Stimulated activated CD4-positive, alpha-beta T cell treated with anti-CD3 and anti-CD28 coated beads, Interleukin-1b, Interleukin-23, amount 100 ng/mL, for 24 hours (primary cell): ENCODE measurements at regions not wholly inside any gene's neighbourhood (a gene's known extent, or its start where the extent isn't known, plus 50 kb on each side); places are given as distances from the start of the nearest gene placed in this dataset.
"Not testable (repeated sequence)": the region's sequence is repeated elsewhere in the genome, so short reads cannot be mapped to it uniquely, and the experiment has no call there.

Experiments used
- DNase-seq, 4 experiments: peaks; one replicate each; pipeline ENCODE4 v3.0.0-alpha.2; 2020; ENCODE audit warnings: low read depth in 4 of 4, low spot score in 1 of 4

DNA sequence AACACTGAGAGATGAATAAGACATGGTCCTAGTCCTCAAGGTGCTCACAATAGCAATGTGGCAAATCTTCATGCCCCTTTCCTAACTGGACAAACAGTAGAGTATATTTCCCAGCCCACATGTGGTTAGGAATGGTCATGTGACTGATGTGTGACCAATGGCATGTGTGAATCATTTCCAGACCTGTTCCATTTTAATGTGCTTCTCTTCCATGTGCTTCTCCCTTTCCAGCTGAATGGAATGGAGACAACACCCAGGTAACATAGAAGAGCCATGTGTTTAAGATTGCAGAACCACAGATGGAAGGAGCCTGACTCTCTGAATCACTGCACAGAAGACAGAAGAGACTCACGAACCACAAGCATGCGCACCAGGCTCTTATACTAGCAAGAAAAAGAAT lies 409.9 kb upstream of the NFIA start:
- no peak for DNase-seq

- no peak for DNase-seq
These were observed 412.1 kb upstream of the NFIA start for GRCh38 chr1:60670302-60670701.

GRCh38 chr1:60668585-60668984 lies 413.8 kb upstream of the NFIA start:
- DNase-seq, result no peak

- DNase-seq, result no peak
These were observed 417.1 kb upstream of the NFIA start for GRCh38 chr1:60665311-60665710.

GRCh38 chr1:60664086-60664625 lies 418.2 kb upstream of the NFIA start:
- DNase-seq, result no peak

GRCh38 chr1:60662486-60663044 lies 419.8 kb upstream of the NFIA start:
- no peak for DNase-seq

- no peak for DNase-seq
These were observed 424.4 kb upstream of the NFIA start for GRCh38 chr1:60657926-60658325.

- DNase-seq, result no peak
These were observed 426.5 kb upstream of the NFIA start for GRCh38 chr1:60655679-60656355.

GRCh38 chr1:60640033-60640551 lies 442.3 kb upstream of the NFIA start:
- DNase-seq, result not testable (repeated sequence)

- no peak for DNase-seq
These were observed 443.1 kb upstream of the NFIA start for GRCh38 chr1:60639287-60639686.

- DNase-seq, result no peak
These were observed 444.7 kb upstream of the NFIA start for GRCh38 chr1:60637651-60638050.

DNA sequence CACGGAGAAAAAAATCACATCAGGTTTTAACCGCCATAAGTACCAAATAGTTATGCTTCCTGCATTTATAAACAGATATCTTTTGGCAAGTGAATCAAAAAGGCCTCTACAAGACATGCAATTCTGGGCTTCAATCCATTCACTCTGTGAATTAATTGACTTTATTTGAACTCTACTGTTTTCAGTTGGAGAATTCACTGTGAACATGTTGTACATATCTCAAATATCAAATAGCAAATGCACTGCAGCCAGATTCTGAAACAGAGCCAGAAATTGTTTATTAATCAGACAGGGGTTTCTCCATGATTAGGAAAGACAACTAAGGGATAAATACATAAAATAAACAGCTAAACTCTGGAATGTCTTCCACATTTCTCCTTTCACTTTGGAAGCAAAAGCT lies 445.4 kb upstream of the NFIA start:
- no peak for DNase-seq

DNA sequence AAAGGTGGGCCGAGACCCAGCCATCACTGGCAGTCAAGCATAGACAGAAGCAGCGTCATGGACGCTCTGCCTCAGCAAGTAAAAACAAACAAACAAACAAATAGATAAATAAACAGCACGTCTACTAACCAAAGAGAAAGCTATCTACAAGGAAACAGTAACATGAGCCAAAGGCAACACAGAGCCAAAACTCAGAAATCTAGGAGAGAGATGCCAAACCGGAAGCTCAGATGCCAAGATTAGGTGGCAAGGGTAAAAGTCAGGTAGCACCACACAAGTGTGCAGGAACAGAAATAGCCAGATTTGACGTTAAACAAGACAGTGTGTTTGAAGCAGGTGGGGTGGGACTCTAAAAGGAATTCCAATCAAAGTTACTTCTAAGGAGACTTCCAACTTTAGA lies 448.3 kb upstream of the NFIA start:
- DNase-seq, result no peak

DNA sequence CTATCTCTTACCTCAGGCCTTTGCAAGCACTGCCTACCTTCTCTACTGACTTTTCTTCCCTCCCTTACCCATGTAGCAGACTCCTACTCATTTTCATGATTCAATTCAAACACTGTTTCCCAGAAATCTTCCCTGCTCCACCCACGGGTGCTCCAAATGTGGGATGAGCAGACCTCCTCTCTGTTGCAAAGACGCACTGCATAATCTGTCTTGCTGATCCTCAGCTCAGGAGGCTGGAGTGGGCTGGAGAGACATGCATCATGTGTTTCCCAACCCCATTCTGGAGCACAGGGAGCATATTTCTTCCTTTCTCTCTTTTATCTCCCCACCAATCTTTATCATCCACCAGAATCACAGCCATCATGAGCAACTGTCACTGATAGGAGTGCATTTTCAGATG lies 459.9 kb upstream of the NFIA start:
- DNase-seq, result no peak

- DNase-seq, result no peak
These were observed 461.0 kb upstream of the NFIA start for GRCh38 chr1:60621368-60621851.

- DNase-seq, result no peak
These were observed 462.3 kb upstream of the NFIA start for GRCh38 chr1:60620087-60620486.

- DNase-seq, result no peak
These were observed 462.8 kb upstream of the NFIA start for GRCh38 chr1:60619581-60619980.

- DNase-seq, result no peak
These were observed 466.7 kb upstream of the NFIA start for GRCh38 chr1:60615666-60616065.

- DNase-seq, result no peak
These were observed 469.6 kb upstream of the NFIA start for GRCh38 chr1:60612790-60613189.

- not testable (repeated sequence) for DNase-seq
These were observed 475.4 kb upstream of the NFIA start for GRCh38 chr1:60606921-60607320.

GRCh38 chr1:60600532-60600931 lies 481.8 kb upstream of the NFIA start:
- no peak for DNase-seq

GRCh38 chr1:60599574-60599973 lies 482.8 kb upstream of the NFIA start:
- DNase-seq, result no peak
